ENCODE measurements at regions not wholly inside any gene's neighbourhood (a gene's known extent, or its start where the extent isn't known, plus 50 kb on each side); places are given as distances from the start of the nearest gene placed in this dataset.

DNA sequence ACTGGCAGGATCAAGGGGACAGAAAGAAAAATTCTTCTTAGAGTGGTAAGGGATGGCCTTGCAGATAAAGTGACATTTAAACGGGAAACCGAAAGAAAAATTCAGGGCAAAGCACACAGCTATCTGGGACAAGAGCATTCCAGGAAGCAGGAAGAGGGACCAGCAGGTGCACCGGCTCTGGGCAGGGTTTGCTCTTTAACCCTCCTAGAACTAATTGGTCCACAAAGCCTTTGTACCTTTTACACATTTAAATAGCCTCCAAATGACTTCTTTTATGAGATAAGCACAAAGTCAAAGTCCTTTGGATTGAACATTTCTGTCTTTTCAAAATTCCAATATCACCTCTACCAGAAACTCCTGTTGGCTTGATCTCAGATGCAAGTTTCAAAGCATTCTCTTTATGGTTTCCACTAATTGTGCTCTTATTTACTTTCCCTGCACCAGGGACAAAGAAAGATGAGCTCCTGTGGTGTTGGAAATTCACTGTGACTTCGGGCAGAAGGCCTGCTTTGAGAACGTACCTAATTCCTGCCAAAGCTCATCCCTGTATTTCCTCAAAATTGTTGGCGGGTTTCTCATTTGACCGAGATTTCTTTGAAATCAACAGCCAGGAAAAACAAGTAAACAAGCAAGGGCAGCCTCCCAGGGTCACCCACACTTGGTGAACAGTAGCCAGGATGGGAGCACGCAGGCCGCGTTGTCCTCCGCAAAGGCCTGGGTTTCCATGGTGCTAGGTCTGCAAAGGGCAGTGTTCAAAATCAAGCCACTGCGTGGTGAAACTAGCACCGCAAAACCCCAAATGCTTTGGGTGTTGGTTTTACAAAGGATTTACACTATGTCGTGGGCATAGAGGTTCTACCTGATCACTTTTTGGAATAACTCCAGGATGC lies 98.6 kb downstream of the IRS2 start:
- POLR2A ChIA-PET, result no interaction called here
- Histone ChIP-seq H4K20me1 (ENCODE audit: control insufficient read depth, insufficient read depth) (no peaks in the 10 kb centered on the region), H3K9me3 (replicated peaks; ENCODE audit: control insufficient read depth, insufficient read depth, low read length) (no peaks in the 10 kb centered on the region), H3K4me3 (no peak overlapping the region), H3K4me2 (ENCODE audit: control insufficient read depth, insufficient read depth) (no peak overlapping the region), H3K27me3 (replicated peaks in 1 of 2; ENCODE audit: control insufficient read depth in 2 of 2, insufficient read depth in 2 of 2, low read length in 1 of 2) (no peaks in the 10 kb centered on the region), H3K9ac (ENCODE audit: control insufficient read depth, insufficient read depth, low read length) (no peak overlapping the region), H3K4me1 (ENCODE audit: control insufficient read depth, insufficient read depth, low read length) (no peaks in the 10 kb centered on the region), H3K36me3 (ENCODE audit: control insufficient read depth in 2 of 2, insufficient read depth in 2 of 2, low read length in 1 of 2) (no peaks in the 10 kb centered on the region), H3K27ac (ENCODE audit: control insufficient read depth, insufficient read depth) (no peak overlapping the region), H2AFZ (ENCODE audit: control insufficient read depth, low read depth, low read length) (no peak overlapping the region), H3K79me2 (ENCODE audit: control insufficient read depth, insufficient read depth, low read length) (no peaks in the 10 kb centered on the region)
- no peak for DNase-seq (ENCODE audit: low read depth, low spot score)
- intact Hi-C loops (cut with micrococcal nuclease; ENCODE audit: unreplicated experiment) (no loop called here), in situ Hi-C loops (cut with MboI) (no loop called here)
- 54% methylated on average over 14 of the region's 14 CpGs for WGBS (ENCODE audit: insufficient coverage, insufficient replicate concordance, low lambda C conversion rate, missing lambda C conversion rate)
- SMC1A ChIA-PET (ENCODE audit: uncharacterized antibody, unreplicated experiment), result interaction anchor here (1.4 kb wide), 1 partner anchor 8 kb away, joined by 3 read pairs; no protein-coding TSS in a partner anchor
- no peak for FAIRE-seq
- no peak for TF ChIP-seq CREM (IDR thresholded peaks at IDR 0.05; ENCODE audit: low read depth)
- no peak for TF ChIP-seq ZNF622 (IDR thresholded peaks at IDR 0.05)
- TF ChIP-seq, protein P1, sequence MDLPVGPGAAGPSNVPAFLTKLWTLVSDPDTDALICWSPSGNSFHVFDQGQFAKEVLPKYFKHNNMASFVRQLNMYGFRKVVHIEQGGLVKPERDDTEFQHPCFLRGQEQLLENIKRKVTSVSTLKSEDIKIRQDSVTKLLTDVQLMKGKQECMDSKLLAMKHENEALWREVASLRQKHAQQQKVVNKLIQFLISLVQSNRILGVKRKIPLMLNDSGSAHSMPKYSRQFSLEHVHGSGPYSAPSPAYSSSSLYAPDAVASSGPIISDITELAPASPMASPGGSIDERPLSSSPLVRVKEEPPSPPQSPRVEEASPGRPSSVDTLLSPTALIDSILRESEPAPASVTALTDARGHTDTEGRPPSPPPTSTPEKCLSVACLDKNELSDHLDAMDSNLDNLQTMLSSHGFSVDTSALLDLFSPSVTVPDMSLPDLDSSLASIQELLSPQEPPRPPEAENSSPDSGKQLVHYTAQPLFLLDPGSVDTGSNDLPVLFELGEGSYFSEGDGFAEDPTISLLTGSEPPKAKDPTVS (IDR thresholded peaks at IDR 0.05; ENCODE audit: low read depth, low read length), result no peak
- TF ChIP-seq, protein P2, sequence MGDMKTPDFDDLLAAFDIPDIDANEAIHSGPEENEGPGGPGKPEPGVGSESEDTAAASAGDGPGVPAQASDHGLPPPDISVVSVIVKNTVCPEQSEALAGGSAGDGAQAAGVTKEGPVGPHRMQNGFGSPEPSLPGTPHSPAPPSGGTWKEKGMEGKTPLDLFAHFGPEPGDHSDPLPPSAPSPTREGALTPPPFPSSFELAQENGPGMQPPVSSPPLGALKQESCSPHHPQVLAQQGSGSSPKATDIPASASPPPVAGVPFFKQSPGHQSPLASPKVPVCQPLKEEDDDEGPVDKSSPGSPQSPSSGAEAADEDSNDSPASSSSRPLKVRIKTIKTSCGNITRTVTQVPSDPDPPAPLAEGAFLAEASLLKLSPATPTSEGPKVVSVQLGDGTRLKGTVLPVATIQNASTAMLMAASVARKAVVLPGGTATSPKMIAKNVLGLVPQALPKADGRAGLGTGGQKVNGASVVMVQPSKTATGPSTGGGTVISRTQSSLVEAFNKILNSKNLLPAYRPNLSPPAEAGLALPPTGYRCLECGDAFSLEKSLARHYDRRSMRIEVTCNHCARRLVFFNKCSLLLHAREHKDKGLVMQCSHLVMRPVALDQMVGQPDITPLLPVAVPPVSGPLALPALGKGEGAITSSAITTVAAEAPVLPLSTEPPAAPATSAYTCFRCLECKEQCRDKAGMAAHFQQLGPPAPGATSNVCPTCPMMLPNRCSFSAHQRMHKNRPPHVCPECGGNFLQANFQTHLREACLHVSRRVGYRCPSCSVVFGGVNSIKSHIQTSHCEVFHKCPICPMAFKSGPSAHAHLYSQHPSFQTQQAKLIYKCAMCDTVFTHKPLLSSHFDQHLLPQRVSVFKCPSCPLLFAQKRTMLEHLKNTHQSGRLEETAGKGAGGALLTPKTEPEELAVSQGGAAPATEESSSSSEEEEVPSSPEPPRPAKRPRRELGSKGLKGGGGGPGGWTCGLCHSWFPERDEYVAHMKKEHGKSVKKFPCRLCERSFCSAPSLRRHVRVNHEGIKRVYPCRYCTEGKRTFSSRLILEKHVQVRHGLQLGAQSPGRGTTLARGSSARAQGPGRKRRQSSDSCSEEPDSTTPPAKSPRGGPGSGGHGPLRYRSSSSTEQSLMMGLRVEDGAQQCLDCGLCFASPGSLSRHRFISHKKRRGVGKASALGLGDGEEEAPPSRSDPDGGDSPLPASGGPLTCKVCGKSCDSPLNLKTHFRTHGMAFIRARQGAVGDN (IDR thresholded peaks at IDR 0.05), result no peak
- TF ChIP-seq, protein P3, sequence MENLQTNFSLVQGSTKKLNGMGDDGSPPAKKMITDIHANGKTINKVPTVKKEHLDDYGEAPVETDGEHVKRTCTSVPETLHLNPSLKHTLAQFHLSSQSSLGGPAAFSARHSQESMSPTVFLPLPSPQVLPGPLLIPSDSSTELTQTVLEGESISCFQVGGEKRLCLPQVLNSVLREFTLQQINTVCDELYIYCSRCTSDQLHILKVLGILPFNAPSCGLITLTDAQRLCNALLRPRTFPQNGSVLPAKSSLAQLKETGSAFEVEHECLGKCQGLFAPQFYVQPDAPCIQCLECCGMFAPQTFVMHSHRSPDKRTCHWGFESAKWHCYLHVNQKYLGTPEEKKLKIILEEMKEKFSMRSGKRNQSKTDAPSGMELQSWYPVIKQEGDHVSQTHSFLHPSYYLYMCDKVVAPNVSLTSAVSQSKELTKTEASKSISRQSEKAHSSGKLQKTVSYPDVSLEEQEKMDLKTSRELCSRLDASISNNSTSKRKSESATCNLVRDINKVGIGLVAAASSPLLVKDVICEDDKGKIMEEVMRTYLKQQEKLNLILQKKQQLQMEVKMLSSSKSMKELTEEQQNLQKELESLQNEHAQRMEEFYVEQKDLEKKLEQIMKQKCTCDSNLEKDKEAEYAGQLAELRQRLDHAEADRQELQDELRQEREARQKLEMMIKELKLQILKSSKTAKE (IDR thresholded peaks at IDR 0.05; ENCODE audit: low read depth, poor library complexity, severe bottlenecking), result no peak
- TF ChIP-seq, protein P4, sequence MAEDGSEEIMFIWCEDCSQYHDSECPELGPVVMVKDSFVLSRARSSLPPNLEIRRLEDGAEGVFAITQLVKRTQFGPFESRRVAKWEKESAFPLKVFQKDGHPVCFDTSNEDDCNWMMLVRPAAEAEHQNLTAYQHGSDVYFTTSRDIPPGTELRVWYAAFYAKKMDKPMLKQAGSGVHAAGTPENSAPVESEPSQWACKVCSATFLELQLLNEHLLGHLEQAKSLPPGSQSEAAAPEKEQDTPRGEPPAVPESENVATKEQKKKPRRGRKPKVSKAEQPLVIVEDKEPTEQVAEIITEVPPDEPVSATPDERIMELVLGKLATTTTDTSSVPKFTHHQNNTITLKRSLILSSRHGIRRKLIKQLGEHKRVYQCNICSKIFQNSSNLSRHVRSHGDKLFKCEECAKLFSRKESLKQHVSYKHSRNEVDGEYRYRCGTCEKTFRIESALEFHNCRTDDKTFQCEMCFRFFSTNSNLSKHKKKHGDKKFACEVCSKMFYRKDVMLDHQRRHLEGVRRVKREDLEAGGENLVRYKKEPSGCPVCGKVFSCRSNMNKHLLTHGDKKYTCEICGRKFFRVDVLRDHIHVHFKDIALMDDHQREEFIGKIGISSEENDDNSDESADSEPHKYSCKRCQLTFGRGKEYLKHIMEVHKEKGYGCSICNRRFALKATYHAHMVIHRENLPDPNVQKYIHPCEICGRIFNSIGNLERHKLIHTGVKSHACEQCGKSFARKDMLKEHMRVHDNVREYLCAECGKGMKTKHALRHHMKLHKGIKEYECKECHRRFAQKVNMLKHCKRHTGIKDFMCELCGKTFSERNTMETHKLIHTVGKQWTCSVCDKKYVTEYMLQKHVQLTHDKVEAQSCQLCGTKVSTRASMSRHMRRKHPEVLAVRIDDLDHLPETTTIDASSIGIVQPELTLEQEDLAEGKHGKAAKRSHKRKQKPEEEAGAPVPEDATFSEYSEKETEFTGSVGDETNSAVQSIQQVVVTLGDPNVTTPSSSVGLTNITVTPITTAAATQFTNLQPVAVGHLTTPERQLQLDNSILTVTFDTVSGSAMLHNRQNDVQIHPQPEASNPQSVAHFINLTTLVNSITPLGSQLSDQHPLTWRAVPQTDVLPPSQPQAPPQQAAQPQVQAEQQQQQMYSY (CRISPR knock-in tag; IDR thresholded peaks at IDR 0.05), result no peak
- no peak for TF ChIP-seq NR2C1 (IDR thresholded peaks at IDR 0.05)
- TF ChIP-seq, protein P5, sequence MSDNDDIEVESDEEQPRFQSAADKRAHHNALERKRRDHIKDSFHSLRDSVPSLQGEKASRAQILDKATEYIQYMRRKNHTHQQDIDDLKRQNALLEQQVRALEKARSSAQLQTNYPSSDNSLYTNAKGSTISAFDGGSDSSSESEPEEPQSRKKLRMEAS (IDR thresholded peaks at IDR 0.05; ENCODE audit: low read depth, low read length), result no peak
- TF ChIP-seq CEBPB (IDR thresholded peaks at IDR 0.05; ENCODE audit: borderline replicate concordance in 1 of 2, low read depth in 2 of 2, low read length in 2 of 2), result no peak
- CTCF ChIA-PET, result no interaction called here
- ATAC-seq, result no peak
- BruUV-seq (replicated peaks), result no TSS peak
- RAD21 ChIA-PET (ENCODE audit: unreplicated experiment), result no interaction called here

Data from GM12878 (cell line).